ENCODE measurements at regions not wholly inside any gene's neighbourhood (a gene's known extent, or its start where the extent isn't known, plus 50 kb on each side); places are given as distances from the start of the nearest gene placed in this dataset.

DNA sequence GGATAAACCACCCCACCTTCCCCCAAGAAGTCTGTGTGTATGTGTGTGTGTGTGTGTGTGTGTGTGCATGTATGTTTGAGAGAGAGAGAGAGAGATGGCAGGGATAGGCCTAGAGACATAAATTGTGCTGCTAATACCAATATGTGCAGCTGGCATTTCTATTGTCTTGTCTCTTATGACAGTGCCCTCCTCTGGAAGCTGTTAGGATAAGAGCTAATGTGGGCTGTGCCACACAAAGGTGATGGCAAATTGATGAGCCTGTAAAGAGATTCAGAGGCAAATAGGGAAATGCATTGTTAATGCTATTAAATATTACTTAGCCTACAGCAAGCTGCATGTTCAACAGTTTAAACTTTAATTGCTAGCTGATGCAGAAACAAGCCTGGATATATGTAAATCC, 332.0 kb downstream of the NKX6-1 start:
- TF ChIP-seq FOXP2 (optimal IDR thresholded peaks at IDR 0.05; ENCODE audit: control extremely low read depth, extremely low read length, insufficient read depth) (no peak), EZH2 (IDR thresholded peaks at IDR 0.05) (no peak), POLR2AphosphoS5 (IDR thresholded peaks at IDR 0.05; ENCODE audit: borderline replicate concordance, low read depth, low read length) (no peak)

DNA sequence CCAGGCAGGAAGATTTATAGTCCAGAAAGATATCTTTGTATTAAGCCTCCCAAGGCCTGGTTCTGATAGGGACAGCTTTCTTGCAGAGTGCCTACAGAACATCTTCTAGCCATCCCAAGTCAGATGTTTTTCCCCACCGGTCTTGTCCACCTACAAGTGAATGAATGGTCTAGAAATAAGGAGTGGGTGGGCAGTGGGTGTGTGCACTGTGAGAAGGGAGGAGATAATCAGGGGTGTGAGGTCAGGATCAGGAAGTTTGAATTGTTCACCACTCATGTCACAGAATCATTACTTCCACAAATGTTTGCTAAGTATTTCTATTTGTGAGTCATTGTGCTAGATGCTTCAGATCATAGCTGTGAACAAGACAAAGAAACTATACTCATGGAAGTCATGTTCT, 332.6 kb downstream of the NKX6-1 start:
- Histone ChIP-seq H3K4me3 (no peak overlapping the region), H3K27ac (no peak overlapping the region), H3K36me3 (ENCODE audit: insufficient read depth, low read length) (no peaks in the 10 kb centered on the region), H3K9ac (ENCODE audit: insufficient read length) (no peak overlapping the region), H3K9me3 (ENCODE audit: low read depth, low read length) (no peaks in the 10 kb centered on the region)
- no peak for TF ChIP-seq POLR2AphosphoS5 (IDR thresholded peaks at IDR 0.05; ENCODE audit: borderline replicate concordance, low read depth, low read length)
- no peak for TF ChIP-seq EZH2 (IDR thresholded peaks at IDR 0.05)
- TF ChIP-seq FOXP2 (optimal IDR thresholded peaks at IDR 0.05; ENCODE audit: control extremely low read depth, extremely low read length, insufficient read depth) = no peak
- no peak for DNase-seq (ENCODE audit: low read depth, low spot score)

More for the DNA sequence above, 332.0 kb downstream of the NKX6-1 start:
- Histone ChIP-seq H3K9me3 (ENCODE audit: low read depth, low read length) (no peaks in the 10 kb centered on the region), H3K4me3 (no peak overlapping the region), H3K27ac (no peak overlapping the region), H3K9ac (ENCODE audit: insufficient read length) (no peak overlapping the region), H3K36me3 (ENCODE audit: insufficient read depth, low read length) (no peaks in the 10 kb centered on the region)
- no peak for DNase-seq (ENCODE audit: low read depth, low spot score)

DNA sequence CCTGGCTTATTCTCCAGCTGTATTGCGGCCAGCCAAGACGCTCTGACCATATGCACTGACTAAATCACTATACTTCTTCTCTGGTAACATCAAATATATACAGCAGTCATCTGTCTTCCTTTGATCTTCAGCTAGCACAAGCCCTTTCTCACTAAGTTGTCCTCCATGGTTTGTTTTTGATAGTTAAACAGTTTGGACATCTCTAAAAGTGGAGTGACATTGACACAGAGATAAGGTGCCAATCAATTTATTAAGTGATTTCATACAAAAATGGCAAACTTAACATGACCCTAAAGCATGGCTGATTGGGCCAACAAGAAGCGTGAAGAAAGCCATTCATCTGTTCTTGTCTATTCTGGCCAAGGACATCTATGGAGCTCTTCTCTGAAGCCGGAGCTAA, 334.9 kb downstream of the NKX6-1 start:
- H3K9ac ChIP-seq (ENCODE audit: insufficient read length) = no peak overlapping the region
- H3K27ac ChIP-seq = no peak overlapping the region
- H3K9me3 ChIP-seq (ENCODE audit: low read depth, low read length) = no peaks in the 10 kb centered on the region
- TF ChIP-seq FOXP2 (optimal IDR thresholded peaks at IDR 0.05; ENCODE audit: control extremely low read depth, extremely low read length, insufficient read depth) (no peak), EZH2 (IDR thresholded peaks at IDR 0.05) (no peak), POLR2AphosphoS5 (IDR thresholded peaks at IDR 0.05; ENCODE audit: borderline replicate concordance, low read depth, low read length) (no peak)
- no peak overlapping the region for H3K4me3 ChIP-seq
- H3K36me3 ChIP-seq (ENCODE audit: insufficient read depth, low read length) = no peaks in the 10 kb centered on the region
- no peak for DNase-seq (ENCODE audit: low read depth, low spot score)

DNA sequence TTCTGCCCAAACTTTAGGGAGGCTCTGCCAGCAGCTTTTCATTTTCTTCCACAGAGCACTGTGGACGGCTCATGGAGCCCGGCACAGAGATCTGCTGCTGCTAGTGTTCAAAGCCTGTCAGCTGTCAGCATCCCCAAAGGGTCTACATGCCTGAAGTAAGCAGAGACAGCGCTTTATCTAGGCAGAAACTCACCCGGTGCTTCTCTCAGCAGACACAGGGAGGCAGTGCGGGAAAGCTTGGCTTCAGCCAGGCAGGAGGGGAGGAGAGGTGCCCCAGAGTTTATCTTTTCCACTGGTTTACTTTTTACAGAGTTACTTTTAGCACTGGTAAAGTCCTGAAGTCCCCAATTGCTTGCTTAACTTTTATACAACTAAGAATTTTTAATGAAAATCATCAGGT, 339.3 kb downstream of the NKX6-1 start:
- DNase-seq (ENCODE audit: low read depth, low spot score) = no peak
- no peak overlapping the region for H3K27ac ChIP-seq
- no peaks in the 10 kb centered on the region for H3K36me3 ChIP-seq (ENCODE audit: insufficient read depth, low read length)
- no peak overlapping the region for H3K4me3 ChIP-seq
- no peak for TF ChIP-seq EZH2 (IDR thresholded peaks at IDR 0.05)
- no peak for TF ChIP-seq FOXP2 (optimal IDR thresholded peaks at IDR 0.05; ENCODE audit: control extremely low read depth, extremely low read length, insufficient read depth)
- TF ChIP-seq POLR2AphosphoS5 (IDR thresholded peaks at IDR 0.05; ENCODE audit: borderline replicate concordance, low read depth, low read length) = no peak
- no peak overlapping the region for H3K9ac ChIP-seq (ENCODE audit: insufficient read length)
- no peaks in the 10 kb centered on the region for H3K9me3 ChIP-seq (ENCODE audit: low read depth, low read length)

- Histone ChIP-seq H3K9ac (ENCODE audit: insufficient read length) (no peak overlapping the region), H3K9me3 (ENCODE audit: low read depth, low read length) (no peaks in the 10 kb centered on the region), H3K4me3 (no peak overlapping the region), H3K36me3 (ENCODE audit: insufficient read depth, low read length) (no peaks in the 10 kb centered on the region), H3K27ac (no peak overlapping the region)
- no peak for TF ChIP-seq EZH2 (IDR thresholded peaks at IDR 0.05)
- no peak for TF ChIP-seq POLR2AphosphoS5 (IDR thresholded peaks at IDR 0.05; ENCODE audit: borderline replicate concordance, low read depth, low read length)
- no peak for TF ChIP-seq FOXP2 (optimal IDR thresholded peaks at IDR 0.05; ENCODE audit: control extremely low read depth, extremely low read length, insufficient read depth)
- DNase-seq (ENCODE audit: low read depth, low spot score) = no peak
These were observed 340.4 kb downstream of the NKX6-1 start for GRCh38 chr4:84158670-84159069.

DNA sequence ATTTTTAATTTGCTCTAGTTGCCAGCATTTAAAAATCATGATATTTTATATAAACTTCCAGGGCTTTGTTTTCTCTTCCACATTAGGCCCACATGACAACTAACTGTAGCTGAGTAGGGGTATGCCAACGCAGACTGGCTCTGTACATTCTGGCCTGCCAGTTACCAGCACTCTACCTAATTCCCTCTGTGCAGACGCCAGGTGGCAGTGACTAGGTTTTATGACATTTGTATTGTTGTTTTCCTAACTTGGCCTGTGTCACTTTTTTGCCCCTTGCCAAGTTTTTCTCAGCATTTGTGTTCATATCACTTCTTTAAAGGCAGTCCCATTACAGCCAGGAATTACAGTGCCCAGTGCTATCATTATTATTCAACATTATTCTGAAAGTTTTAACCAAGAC, 347.5 kb downstream of the NKX6-1 start:
- TF ChIP-seq FOXP2 (optimal IDR thresholded peaks at IDR 0.05; ENCODE audit: control extremely low read depth, extremely low read length, insufficient read depth) = no peak
- no peak for TF ChIP-seq EZH2 (IDR thresholded peaks at IDR 0.05)
- no peak for TF ChIP-seq POLR2AphosphoS5 (IDR thresholded peaks at IDR 0.05; ENCODE audit: borderline replicate concordance, low read depth, low read length)
- no peaks in the 10 kb centered on the region for H3K9me3 ChIP-seq (ENCODE audit: low read depth, low read length)
- no peak for DNase-seq (ENCODE audit: low read depth, low spot score)
- no peak overlapping the region for H3K9ac ChIP-seq (ENCODE audit: insufficient read length)
- H3K27ac ChIP-seq = no peak overlapping the region
- H3K4me3 ChIP-seq = no peak overlapping the region
- H3K36me3 ChIP-seq (ENCODE audit: insufficient read depth, low read length) = no peaks in the 10 kb centered on the region

DNA sequence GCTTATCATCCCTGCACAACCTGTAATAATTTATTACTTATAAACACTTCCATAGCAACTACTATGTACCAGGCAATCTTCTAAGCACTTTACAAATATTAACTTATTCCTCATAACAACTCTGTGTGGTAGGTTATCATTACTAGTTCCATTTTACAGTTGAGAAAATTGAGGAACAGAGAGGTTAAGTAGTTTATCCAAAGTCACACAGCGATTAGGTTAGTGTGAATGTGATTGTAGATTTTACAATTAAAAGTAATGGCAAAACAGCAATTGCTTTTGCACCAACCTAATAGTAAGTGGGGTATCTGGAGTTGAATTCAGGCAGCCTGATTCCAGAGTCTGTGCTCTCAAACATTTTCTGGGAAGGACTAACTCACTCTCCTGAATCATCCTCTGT, 348.9 kb downstream of the NKX6-1 start:
- TF ChIP-seq EZH2 (IDR thresholded peaks at IDR 0.05) = no peak
- TF ChIP-seq POLR2AphosphoS5 (IDR thresholded peaks at IDR 0.05; ENCODE audit: borderline replicate concordance, low read depth, low read length) = no peak
- no peak for TF ChIP-seq FOXP2 (optimal IDR thresholded peaks at IDR 0.05; ENCODE audit: control extremely low read depth, extremely low read length, insufficient read depth)
- no peak for DNase-seq (ENCODE audit: low read depth, low spot score)
- Histone ChIP-seq H3K27ac (no peak overlapping the region), H3K9ac (ENCODE audit: insufficient read length) (no peak overlapping the region), H3K36me3 (ENCODE audit: insufficient read depth, low read length) (no peaks in the 10 kb centered on the region), H3K4me3 (no peak overlapping the region), H3K9me3 (ENCODE audit: low read depth, low read length) (no peaks in the 10 kb centered on the region)

DNA sequence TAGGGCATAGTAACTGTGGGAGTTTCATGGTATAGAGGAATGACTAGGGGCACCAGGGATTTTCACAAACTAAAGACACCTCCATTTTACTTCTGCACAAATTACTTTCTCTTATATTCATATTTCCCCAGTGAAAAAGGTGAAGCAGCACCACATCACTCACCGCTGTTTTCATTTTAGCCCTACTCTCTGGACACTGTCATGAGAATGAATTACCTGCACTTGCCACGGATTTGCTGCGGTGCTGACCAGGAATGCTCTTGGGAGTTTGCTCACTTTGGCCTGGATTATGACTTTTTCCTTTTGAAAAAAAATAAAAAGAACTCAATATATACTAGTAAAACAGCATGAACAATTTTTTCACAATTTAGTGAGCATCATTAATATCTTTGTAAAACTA, 351.3 kb downstream of the NKX6-1 start:
- no peaks in the 10 kb centered on the region for H3K36me3 ChIP-seq (ENCODE audit: insufficient read depth, low read length)
- H3K4me3 ChIP-seq = no peak overlapping the region
- no peak overlapping the region for H3K27ac ChIP-seq
- no peak overlapping the region for H3K9ac ChIP-seq (ENCODE audit: insufficient read length)
- no peak for TF ChIP-seq FOXP2 (optimal IDR thresholded peaks at IDR 0.05; ENCODE audit: control extremely low read depth, extremely low read length, insufficient read depth)
- no peak for TF ChIP-seq POLR2AphosphoS5 (IDR thresholded peaks at IDR 0.05; ENCODE audit: borderline replicate concordance, low read depth, low read length)
- TF ChIP-seq EZH2 (IDR thresholded peaks at IDR 0.05) = no peak
- no peak for DNase-seq (ENCODE audit: low read depth, low spot score)
- no peaks in the 10 kb centered on the region for H3K9me3 ChIP-seq (ENCODE audit: low read depth, low read length)

- Histone ChIP-seq H3K36me3 (ENCODE audit: insufficient read depth, low read length) (no peaks in the 10 kb centered on the region), H3K9ac (ENCODE audit: insufficient read length) (no peak overlapping the region), H3K9me3 (ENCODE audit: low read depth, low read length) (no peaks in the 10 kb centered on the region), H3K4me3 (no peak overlapping the region), H3K27ac (no peak overlapping the region)
- no peak for DNase-seq (ENCODE audit: low read depth, low spot score)
- no peak for TF ChIP-seq FOXP2 (optimal IDR thresholded peaks at IDR 0.05; ENCODE audit: control extremely low read depth, extremely low read length, insufficient read depth)
- TF ChIP-seq POLR2AphosphoS5 (IDR thresholded peaks at IDR 0.05; ENCODE audit: borderline replicate concordance, low read depth, low read length) = no peak
- no peak for TF ChIP-seq EZH2 (IDR thresholded peaks at IDR 0.05)
These were observed 352.7 kb downstream of the NKX6-1 start for GRCh38 chr4:84146300-84146959.
